ENCODE measurements at regions not wholly inside any gene's neighbourhood (a gene's known extent, or its start where the extent isn't known, plus 50 kb on each side); places are given as distances from the start of the nearest gene placed in this dataset.

DNA sequence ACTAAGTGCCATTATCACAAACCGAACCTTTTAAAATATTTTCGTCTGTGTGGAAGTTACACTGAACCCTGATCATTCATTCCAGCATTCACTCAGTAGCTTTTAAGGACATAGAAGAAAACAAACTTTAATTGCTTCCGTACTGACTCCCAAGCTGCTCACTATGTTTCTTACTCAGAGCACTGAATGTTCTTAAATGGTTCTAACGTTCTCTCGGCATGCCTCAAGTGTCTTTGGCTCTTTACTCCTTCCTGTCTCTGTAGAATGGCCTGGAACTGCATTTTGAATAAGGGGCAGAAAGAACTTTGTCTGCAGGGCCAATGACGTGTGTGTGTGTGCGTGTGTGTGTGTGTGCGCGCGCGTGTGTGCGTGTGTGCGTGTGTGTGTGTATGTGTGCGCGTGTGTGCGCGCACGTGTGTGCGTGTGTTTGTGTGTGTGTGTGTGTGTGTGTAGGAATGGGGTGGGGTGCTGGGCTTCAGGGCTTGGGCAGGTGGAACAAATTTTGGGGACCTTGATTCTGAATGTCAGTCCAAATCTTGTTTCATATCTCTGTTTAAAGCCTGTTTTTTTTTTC, 50.5 kb upstream of the PAQR3 start:
- Mint-ChIP-seq H3K4me1 (ENCODE audit: low read depth in 2 of 2) (no peaks in the 10 kb centered on the region), H3K4me3 (no peak overlapping the region), H3K36me3 (no peaks in the 10 kb centered on the region), H3K27me3 (peaks cover 0 to 5% of the 10 kb centered on the region in 2 donors), H3K27ac (no peak overlapping the region), H3K9me3 (no peaks in the 10 kb centered on the region)
- no peak for ATAC-seq
- DNase-seq (ENCODE audit: low spot score) = no peak
